HG02870 (cell line): ENCODE measurements at regions not wholly inside any gene's neighbourhood (a gene's known extent, or its start where the extent isn't known, plus 50 kb on each side); places are given as distances from the start of the nearest gene placed in this dataset.

Experiments
- ATAC-seq: cut with Tn5 transposase; IDR thresholded peaks from one replicate; pipeline ENCODE4 v1.9.1; 2021; ENCODE audit warnings: mild to moderate bottlenecking, moderate library complexity; ENCODE audit not compliant: unreplicated experiment

DNA sequence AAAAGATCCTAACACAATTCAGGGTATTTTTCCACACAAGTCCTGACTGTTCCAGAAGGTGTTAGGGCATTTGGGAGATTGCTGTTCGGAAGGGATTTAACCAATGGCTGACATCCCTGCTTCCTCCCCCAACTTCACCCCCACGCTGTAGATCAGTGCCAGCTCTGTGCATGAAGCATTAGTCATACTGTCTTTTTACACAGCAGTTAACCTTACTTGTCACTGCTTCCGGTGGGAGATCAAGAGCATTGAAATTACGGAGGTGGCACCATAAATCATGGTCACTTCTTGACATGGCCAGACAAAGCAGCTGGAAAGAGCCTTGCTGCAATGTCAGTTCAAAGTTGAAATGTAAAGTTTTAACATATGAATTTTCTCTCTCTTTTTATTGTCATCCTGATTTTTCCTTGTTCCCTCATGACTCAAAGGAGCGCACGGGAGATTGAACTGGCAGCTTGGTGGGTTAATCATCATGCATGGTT lies 70.2 kb downstream of the HRH4 start:
- ATAC-seq = no peak

GRCh38 chr18:24534271-24534670 lies 73.8 kb downstream of the HRH4 start:
- ATAC-seq = no peak

DNA sequence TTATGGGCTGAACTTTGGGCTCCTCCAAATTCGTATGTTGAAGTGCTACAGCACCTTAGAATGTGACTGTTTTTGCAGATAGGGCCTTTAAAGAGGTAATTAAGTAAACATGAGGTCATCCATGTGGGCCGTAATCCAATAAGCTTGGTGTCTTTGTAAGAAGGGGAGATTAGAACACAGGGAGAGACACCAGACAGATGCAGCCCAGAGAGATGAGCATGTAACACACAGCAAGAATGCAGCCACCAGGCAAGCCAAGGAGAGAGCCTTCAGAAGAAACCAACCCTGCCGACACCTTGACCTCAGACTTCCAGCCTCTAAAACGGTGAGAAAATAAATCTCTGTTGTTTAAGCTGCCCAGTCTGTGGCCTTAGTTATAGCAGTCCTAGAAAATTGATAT lies 74.3 kb downstream of the HRH4 start:
- ATAC-seq = no peak

- ATAC-seq = no peak
These were observed 75.3 kb downstream of the HRH4 start for GRCh38 chr18:24535527-24536295.

- ATAC-seq = no peak
These were observed 75.9 kb downstream of the HRH4 start for GRCh38 chr18:24536326-24536725.

- no peak for ATAC-seq
These were observed 76.4 kb downstream of the HRH4 start for GRCh38 chr18:24536834-24537233.

DNA sequence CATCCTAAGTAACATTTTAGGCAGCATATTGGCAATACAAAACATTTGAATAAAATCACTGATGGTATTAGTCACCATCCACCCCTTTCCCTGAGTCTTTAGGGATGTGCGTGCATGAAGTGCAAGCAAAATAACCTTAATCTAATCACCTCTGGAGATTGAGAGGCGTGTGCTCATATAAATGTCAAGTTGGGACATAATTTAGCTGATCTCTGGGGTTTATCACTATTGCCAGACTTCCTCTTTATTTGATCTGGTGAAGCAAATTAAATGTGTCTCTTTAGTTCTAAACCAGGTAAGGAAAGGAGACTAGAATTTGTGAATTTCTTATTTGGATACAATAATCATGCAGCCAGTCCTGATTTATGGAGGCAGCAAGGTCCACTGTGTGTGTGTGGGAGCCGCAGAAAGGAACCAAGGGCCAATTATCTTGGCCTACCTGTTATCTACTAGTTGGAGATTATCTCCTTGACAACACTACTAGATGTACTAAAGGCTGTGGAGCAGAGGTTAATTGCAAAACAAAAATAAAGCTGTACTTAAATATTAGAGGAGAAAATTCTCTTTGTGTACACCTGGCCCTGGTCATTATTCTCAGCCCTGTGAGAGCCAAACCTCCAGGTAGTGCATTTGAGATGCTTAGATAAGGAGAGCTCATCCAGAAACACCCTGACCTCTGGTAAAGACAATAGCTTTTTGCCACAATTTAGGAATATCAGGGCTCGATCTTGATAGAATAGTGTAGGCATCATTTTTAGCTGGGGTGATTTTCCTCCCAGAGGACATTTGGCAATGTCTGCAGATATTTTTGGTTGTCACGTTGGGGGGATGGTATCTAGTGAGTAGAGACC lies 78.2 kb downstream of the HRH4 start:
- no peak for ATAC-seq

DNA sequence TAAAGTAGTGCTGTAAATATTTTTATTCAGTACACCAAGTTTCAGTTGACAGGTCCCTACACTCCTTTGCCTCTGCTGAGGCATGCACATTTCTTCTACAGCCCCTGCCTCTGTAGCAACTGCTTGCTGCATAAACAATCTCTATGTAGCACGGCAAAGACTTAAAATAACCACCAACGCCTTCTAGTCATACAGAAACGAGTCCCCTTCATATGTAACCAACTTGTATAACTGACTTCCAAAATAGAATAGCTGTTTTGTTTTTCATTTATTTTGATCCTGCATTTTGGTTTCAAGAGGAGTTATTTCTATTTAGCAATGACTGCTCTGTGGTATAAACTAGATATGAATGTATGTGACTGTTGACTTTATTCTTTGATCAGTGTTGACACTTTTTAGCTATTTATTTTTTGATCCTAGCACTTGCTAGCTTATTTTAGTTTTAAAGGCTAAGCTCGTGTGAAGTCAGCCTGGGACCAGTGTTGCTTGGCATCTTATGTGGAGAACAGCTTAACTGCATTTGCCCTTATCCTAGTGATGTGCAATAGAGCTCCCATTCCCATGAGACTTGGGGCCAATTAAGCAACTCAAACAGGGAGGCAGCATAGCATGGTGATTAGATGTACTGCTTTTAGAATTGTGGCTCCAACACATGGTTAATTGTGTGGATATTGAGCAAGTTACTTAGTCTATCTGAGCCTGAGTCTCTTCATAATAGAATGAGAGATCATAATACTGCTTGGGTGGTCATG lies 79.6 kb downstream of the HRH4 start:
- ATAC-seq = no peak

DNA sequence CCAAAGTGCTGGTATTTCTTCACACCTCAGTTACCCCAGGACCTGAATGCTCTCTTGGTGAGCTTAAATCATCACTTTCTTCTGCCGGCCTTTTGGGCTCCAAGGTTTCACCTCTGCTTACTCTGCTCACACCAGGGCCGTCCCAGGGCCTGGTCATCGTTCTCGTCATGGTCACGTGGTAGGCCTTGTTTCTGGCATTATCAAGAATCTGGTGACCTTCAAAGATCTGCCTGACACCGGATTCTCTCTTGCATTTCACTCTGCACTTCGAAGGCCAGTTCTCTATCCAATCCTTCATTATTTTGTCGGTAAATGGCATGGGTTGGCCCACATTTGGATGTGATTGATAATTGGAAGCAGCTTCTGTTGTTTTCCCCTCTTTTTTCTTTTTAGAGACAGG lies 80.5 kb downstream of the HRH4 start:
- ATAC-seq = no peak

GRCh38 chr18:24543086-24543794 lies 82.8 kb downstream of the HRH4 start:
- no peak for ATAC-seq

GRCh38 chr18:24543795-24544498 lies 83.5 kb downstream of the HRH4 start:
- no peak for ATAC-seq

DNA sequence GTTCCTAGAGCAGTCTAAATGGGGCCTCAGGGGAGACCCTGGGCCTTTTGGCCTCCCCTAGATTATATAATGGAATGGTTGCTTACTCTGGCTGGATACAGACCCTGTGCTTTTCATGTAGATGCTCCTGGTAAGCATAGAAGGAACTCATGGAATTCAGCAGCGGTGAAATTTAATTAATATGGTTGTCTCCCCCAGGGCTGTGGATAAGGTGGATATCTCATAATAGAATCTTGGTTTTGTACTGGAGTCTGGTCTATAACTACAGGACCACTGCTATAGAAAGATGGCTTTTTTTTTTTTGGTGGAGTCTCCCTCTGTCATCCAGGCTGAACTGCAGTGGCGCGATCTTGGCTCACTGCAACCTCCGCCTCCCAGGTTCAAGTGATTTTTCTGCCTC lies 84.5 kb downstream of the HRH4 start:
- no peak for ATAC-seq

GRCh38 chr18:24545651-24546050 lies 85.2 kb downstream of the HRH4 start:
- no peak for ATAC-seq

- no peak for ATAC-seq
These were observed 85.9 kb downstream of the HRH4 start for GRCh38 chr18:24546307-24546706.

DNA sequence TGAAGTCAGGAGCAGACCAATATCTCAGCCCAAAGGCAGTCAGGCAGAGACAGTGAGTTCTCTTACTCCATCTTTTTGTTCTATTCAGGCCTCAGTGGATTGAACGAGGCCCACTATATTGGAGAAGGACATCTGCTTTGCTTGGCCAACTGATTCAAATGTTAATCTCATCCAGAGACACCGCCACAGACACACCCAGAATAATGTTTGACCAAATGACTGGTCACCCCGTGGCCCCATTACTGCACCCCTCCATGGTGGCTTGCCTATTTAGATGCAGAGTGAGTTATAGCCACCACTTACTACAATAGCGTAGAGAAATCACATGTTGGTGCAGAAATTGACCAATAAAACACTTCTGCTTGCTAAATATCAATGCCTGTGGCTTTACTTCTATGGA lies 88.1 kb downstream of the HRH4 start:
- ATAC-seq = no peak

DNA sequence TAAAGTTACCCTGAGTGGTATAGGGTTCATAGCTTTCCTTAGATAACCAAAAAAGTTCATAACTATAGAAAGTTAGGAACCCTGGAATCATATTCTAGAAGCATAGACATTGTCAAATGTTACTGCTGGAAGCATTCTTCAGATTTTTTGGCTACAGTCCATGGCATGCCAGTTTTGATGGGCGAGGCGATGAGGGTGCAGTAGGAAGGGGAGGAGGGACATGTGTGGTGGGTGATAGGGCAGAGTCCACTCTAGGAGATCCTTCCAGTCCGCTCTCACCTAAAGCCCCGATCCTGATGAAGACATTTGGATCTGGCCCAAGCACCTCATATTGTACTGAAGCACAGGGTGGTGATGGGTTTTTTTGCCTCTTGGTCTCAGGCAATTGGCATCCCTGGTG lies 91.8 kb downstream of the HRH4 start:
- ATAC-seq = no peak

- ATAC-seq = no peak
These were observed 93.3 kb downstream of the HRH4 start for GRCh38 chr18:24553571-24554285.

GRCh38 chr18:24558403-24558802 lies 98.0 kb downstream of the HRH4 start:
- no peak for ATAC-seq

- no peak for ATAC-seq
These were observed 99.1 kb downstream of the HRH4 start for GRCh38 chr18:24559526-24559925.
